GM13976 (cell line): ENCODE measurements at regions not wholly inside any gene's neighbourhood (a gene's known extent, or its start where the extent isn't known, plus 50 kb on each side); places are given as distances from the start of the nearest gene placed in this dataset.
"Not testable (repeated sequence)": the region's sequence is repeated elsewhere in the genome, so short reads cannot be mapped to it uniquely, and the experiment has no call there.

Source experiments
- DNase-seq: peaks from one replicate; pipeline ENCODE4 v3.0.0; 2012; ENCODE audit warnings: low spot score
- in situ Hi-C: fragments of 300-500 bp; cut with MboI; formaldehyde crosslinking; loops from one replicate; pipeline ENCODE4 v1.12.0; 2022; ENCODE audit warnings: low sequenced_read_pairs, mixed read lengths, inconsistent platforms; ENCODE audit not compliant: unreplicated experiment
- TF ChIP-seq, protein P1 (sequence below): IDR thresholded peaks from 2 replicates; pipeline ENCODE4 v1.5.1; 2012; ENCODE audit warnings: borderline replicate concordance, mild to moderate bottlenecking; ENCODE audit not compliant: insufficient read depth; ENCODE audit errors: extremely low read depth, missing control alignments, control extremely low read depth

DNA sequence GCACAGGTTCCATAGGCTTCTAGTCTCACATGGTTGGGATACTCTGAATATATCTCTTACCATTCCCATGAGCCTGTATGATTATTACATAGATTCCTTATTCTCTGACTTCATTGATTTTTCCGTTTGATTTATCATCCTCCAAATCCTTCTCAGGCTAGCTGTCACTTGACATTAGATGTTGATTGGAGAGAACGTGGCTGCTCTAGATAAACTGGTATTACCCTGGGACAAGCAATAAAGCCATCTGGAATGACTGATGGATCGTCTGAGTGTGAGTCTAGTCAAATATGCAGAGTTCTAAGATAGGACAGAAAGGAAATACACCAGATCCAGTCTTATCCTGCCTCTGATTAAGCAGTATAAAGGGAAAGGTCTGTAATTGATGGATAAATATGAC, 325.6 kb upstream of the EPHA4 start:
- TF ChIP-seq, protein P1, sequence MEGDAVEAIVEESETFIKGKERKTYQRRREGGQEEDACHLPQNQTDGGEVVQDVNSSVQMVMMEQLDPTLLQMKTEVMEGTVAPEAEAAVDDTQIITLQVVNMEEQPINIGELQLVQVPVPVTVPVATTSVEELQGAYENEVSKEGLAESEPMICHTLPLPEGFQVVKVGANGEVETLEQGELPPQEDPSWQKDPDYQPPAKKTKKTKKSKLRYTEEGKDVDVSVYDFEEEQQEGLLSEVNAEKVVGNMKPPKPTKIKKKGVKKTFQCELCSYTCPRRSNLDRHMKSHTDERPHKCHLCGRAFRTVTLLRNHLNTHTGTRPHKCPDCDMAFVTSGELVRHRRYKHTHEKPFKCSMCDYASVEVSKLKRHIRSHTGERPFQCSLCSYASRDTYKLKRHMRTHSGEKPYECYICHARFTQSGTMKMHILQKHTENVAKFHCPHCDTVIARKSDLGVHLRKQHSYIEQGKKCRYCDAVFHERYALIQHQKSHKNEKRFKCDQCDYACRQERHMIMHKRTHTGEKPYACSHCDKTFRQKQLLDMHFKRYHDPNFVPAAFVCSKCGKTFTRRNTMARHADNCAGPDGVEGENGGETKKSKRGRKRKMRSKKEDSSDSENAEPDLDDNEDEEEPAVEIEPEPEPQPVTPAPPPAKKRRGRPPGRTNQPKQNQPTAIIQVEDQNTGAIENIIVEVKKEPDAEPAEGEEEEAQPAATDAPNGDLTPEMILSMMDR, result no peak
- DNase-seq, result no peak
- in situ Hi-C loops, result no loop called here

DNA sequence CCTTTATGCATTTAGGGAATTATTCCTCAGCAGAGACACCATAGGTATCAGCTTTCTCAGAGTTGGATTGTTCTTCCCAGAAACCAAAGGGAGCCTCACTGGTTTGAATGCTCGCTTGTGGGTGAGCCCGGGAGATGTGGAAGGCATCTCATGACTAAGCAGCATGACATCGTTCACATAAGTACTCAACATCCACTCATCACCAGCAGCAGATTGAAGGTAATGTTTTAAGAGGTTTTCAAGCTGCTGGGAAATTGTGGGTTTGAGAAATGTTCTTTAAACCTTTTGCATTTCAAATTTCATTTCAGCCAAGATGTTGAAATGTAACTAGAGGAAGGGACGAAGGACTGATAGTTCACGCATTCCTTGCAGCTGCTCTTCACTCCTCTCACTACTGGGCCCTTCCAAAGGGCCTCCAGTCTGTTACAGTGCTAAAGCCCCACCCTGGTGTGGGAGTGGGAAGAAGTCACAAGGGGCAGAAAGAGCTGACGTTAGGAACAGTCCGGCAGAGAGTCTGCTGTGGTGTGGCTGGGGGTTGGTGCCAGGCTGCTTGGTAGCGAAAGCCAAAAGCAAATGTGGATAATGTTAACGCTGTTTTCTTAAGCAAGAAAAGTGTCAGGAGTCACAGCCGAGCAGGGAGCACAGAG, 324.5 kb upstream of the EPHA4 start:
- DNase-seq, result no peak
- in situ Hi-C loops, result no loop called here
- TF ChIP-seq, protein P1, result no peak

DNA sequence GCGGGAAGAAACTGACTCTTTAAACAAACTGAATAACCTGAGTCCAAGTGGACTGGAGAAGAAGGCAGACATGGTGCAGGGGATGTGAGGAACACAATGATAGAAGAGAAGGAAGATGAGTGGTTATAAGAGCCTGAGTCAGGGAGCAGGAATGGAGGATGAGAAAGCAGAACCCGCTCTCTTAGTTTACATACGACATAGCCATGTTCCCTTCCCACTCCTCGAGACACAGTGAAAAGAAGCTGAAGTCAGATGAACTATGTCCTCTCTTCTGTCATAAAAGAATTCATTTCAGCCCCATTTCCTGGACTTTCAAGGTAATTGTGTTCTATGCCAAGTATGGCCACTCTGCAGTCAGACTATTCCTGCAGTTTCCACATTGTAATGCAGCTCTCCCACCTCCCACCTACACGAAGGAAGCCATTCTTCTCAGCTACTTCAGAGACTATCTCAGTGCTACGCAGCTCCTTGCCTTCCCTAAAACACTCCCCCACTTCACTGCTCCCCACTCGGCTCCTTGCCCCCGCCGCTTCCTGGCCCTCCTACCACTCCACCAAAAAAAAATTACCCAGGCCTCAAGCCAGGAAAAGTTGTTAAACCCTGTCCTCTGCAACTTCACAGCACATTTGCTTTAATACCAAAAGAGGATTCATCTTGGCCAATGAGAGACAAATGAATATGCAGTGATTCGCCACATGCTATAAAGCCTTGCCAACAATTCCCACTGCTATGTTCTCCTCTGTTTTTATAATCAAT, 323.4 kb upstream of the EPHA4 start:
- in situ Hi-C loops, result no loop called here
- TF ChIP-seq, protein P1, result no peak
- no peak for DNase-seq

DNA sequence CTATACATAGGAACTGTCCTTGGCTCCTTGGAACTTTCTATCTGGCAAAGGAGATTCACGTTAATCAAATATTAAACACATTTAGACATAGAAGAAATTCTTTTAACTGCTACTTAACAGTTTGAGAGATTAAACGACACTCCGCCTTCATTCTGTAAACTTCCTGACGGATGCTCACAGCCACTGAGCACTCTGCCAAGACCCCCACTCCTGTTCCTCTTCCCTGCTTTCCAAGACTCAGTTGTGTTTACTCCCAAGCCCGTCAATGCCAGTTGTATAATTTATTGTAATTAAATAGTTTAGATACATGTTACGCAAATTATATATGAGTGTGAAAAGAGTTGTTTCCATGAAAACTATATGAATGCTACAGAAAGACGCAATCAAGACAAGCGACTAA, 321.4 kb upstream of the EPHA4 start:
- TF ChIP-seq, protein P1, result no peak
- in situ Hi-C loops, result no loop called here
- DNase-seq, result no peak

DNA sequence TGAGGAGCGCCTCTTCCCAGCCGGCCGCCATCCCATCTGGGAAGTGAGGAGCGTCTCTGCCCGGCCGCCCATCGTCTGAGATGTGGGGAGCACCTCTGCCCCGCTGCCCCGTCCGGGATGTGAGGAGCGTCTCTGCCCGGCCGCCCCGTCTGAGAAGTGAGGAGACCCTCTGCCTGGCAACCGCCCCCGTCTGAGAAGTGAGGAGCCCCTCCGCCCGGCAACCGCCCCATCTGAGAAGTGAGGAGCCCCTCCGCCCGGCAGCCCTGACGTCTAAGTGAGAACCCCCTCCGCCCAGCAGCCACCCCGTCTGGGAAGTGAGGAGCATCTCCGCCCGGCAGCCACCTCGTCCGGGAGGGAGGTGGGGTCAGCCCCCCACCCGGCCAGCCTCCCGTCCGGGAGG, 319.9 kb upstream of the EPHA4 start:
- in situ Hi-C loops, DNase-seq: not testable (repeated sequence)

DNA sequence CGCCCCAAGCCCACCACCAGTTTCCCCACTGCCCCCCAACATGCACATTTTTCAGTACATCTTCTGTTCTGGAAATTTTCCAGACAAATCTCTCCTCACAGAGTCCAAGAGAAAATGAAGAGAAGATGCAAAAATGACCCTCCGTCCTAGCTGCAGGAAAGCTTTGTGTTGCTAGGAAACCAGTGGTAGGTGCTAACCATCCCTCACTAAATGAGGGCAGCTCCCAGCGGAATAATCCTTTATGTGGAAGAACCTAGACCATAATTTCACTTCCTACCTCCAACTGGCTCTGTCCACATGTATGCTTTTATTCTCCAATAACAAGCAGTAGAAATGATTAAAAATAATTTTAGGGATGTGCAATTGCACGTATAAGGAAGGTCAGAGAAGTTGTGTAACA, 311.9 kb upstream of the EPHA4 start:
- DNase-seq, result no peak
- TF ChIP-seq, protein P1, result no peak
- in situ Hi-C loops, result no loop called here

DNA sequence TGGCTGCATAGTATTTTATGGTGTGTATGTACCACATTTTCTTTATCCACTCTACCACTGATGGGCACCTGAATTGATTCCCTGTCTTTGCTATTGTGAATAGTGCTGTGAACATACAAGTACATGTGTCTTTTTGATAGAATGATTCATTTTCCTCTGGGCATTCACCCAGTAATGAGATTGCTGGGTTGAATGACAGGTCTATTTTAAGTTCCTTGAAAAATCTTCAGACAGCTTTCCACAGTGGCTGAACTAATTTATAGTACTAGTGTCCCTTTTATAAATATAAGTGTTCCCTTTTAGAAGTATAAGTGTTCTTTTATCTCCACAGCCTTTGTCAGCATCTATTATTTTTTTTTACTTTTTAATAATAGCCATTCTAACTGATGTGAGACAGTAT, 303.9 kb upstream of the EPHA4 start:
- TF ChIP-seq, protein P1, result no peak
- DNase-seq, result no peak
- in situ Hi-C loops, result no loop called here
